ENCODE measurements at regions not wholly inside any gene's neighbourhood (a gene's known extent, or its start where the extent isn't known, plus 50 kb on each side); places are given as distances from the start of the nearest gene placed in this dataset.

GRCh38 chr16:34054969-34055368 is 595.6 kb downstream of the TP53TG3F start:
- TF ChIP-seq POLR2AphosphoS5 (IDR thresholded peaks at IDR 0.05; ENCODE audit: low read length) (no peak), MXI1 (IDR thresholded peaks at IDR 0.05; ENCODE audit: low read depth, low read length) (no peak), USF2 (IDR thresholded peaks at IDR 0.05; ENCODE audit: borderline replicate concordance, low read depth, low read length) (no peak), CTCF (IDR thresholded peaks at IDR 0.05 in 2 of 3, conservative IDR thresholded peaks at IDR 0.05 in 1 of 3; ENCODE audit: control insufficient read depth in 2 of 3, extremely low read depth in 1 of 3, insufficient read depth in 1 of 3, low read depth in 3 of 3, low read length in 3 of 3) (no peak), MYC (IDR thresholded peaks at IDR 0.05; ENCODE audit: insufficient read depth, insufficient read length, insufficient replicate concordance, low read length, severe bottlenecking) (no peak), EZH2 (IDR thresholded peaks at IDR 0.05; ENCODE audit: borderline replicate concordance, control insufficient read depth, low read depth, low read length) (no peak), IKZF1 (conservative IDR thresholded peaks at IDR 0.05) (no peak), TARDBP (IDR thresholded peaks at IDR 0.05; ENCODE audit: borderline replicate concordance) (no peak), YBX1 (IDR thresholded peaks at IDR 0.05) (no peak), NR2C2 (IDR thresholded peaks at IDR 0.05; ENCODE audit: borderline replicate concordance, control insufficient read depth, insufficient read length, low read depth) (no peak), IRF3 (IDR thresholded peaks at IDR 0.05) (no peak), RAD21 (IDR thresholded peaks at IDR 0.05; ENCODE audit: insufficient read depth, low read depth, low read length) (no peak), PML (IDR thresholded peaks at IDR 0.05; ENCODE audit: low read length) (no peak)
- TF ChIP-seq, protein P1, sequence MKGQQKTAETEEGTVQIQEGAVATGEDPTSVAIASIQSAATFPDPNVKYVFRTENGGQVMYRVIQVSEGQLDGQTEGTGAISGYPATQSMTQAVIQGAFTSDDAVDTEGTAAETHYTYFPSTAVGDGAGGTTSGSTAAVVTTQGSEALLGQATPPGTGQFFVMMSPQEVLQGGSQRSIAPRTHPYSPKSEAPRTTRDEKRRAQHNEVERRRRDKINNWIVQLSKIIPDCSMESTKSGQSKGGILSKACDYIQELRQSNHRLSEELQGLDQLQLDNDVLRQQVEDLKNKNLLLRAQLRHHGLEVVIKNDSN (IDR thresholded peaks at IDR 0.05; ENCODE audit: borderline replicate concordance, extremely low read length, insufficient read depth, low read depth, low read length): no peak
